ENCODE measurements at regions not wholly inside any gene's neighbourhood (a gene's known extent, or its start where the extent isn't known, plus 50 kb on each side); places are given as distances from the start of the nearest gene placed in this dataset.

GRCh38 chr18:22314001-22314400 lies 103.7 kb downstream of the CTAGE1 start:
- TF ChIP-seq EGR1 (IDR thresholded peaks at IDR 0.05; ENCODE audit: low read depth in 2 of 2): no peak
- TF ChIP-seq GABPA (IDR thresholded peaks at IDR 0.05 in 1 of 2, conservative IDR thresholded peaks at IDR 0.05 in 1 of 2): no peak
- no peak for TF ChIP-seq CTCF (IDR thresholded peaks at IDR 0.05; ENCODE audit: low read depth, low read length, missing input control)
- TF ChIP-seq REST (IDR thresholded peaks at IDR 0.05): no peak
- TF ChIP-seq YY1 (IDR thresholded peaks at IDR 0.05): no peak
- no peak for TF ChIP-seq ATF3 (IDR thresholded peaks at IDR 0.05)
- no peak for TF ChIP-seq MAX (IDR thresholded peaks at IDR 0.05)
- no peak for TF ChIP-seq SP1 (IDR thresholded peaks at IDR 0.05)
- TF ChIP-seq RAD21 (IDR thresholded peaks at IDR 0.05): no peak
- no peak for TF ChIP-seq ZBTB33 (IDR thresholded peaks at IDR 0.05)
- no peak for TF ChIP-seq TAF1 (conservative IDR thresholded peaks at IDR 0.05)
- no peak for TF ChIP-seq RXRA (IDR thresholded peaks at IDR 0.05)
- no peak for TF ChIP-seq NR2F2 (IDR thresholded peaks at IDR 0.05)

All from liver (tissue), 3 donors.